ENCODE measurements at regions not wholly inside any gene's neighbourhood (a gene's known extent, or its start where the extent isn't known, plus 50 kb on each side); places are given as distances from the start of the nearest gene placed in this dataset.

DNA sequence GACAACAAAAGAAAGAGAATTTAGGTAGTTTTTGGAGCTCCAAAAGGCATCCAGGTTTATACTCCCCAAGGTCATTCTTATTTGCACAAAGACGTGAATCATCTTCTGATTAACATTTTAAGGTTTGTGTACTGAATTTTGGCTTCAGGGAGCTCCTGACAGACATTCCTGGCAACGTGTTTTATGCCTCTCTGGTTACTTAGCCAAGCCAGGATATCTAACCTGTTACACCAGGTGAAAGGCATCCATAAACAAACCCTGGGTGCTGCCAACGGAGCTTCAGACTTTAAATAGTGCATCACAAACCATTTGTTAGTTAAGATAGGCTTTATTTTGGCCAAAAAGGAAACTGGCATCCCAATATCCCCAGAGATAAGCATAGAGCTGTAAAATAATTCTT is 997.3 kb downstream of the ARAP2 start:
- no peak for DNase-seq

DNA sequence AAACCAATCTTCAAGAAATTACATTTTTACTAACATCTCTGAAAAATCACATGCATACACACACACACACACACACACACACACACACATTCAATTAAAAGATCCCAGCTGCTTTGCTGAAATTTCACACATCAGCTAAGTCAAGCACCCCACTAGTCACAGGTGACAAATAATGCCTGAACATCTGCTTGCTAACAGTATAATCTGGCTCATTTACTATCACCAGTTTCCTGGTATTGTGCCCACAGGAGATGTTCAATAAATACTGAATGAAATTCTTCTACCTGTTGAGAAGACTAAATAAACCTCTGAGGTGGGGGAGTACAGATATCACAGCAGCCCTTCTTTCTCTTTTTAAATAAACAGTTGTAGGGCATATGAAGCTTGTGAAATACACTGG is 994.0 kb downstream of the ARAP2 start:
- no peak for DNase-seq

DNA sequence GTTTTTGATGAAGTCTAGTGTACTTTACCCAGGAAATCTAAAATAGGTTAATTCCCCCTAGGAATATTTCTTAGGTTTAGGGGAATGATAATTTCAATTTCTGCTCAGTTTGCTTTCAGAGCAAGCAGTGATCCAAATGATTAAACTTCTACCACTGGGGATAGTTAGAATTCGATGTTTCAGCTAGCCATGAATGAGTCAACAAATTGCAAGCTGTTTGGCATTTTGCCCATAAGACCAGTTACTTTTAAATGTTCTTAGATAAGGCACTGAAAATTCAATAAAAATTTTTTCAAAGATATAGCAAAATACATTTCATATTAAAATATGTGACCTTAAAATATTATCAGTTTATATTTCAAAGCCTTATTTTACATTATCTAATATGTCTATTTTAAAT is 993.6 kb downstream of the ARAP2 start:
- DNase-seq, result no peak

DNA sequence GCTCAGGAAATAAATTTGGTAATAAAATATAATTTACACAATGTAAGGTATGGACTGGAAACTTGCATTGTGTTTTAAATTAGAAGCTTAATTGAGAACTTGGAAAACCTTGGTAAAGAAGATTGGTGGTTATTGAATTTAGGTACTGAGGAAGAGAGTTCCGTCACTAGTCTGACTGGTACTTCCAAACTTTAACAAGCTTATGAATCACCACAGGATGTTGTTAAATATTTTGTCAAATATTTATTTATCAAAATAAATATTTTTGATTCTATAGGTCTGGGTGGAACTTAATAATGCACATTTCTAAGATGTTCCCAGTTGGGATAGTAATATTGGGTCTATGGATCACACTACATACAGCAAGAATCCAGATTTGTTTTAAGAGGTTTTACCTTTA is 992.2 kb downstream of the ARAP2 start:
- DNase-seq, result no peak

DNA sequence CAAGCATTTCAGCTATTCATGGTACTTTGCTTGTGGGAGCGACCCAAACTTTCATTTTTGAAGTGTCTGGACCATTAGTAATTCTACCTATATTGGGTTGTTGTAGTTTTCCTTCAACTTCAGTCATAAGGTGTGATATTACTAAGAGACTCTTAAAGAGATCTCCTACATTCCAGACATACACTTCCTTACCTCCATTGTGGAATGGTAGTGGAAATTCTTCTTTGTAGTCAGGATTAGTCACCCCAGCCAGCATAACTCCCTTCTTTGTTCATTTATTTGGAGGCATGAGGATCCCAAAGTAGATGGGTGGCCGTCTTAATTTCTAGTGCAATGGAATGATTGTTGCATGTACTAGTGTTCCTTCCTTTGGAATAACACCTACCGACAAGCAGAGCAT is 991.4 kb downstream of the ARAP2 start:
- DNase-seq, result no peak

DNA sequence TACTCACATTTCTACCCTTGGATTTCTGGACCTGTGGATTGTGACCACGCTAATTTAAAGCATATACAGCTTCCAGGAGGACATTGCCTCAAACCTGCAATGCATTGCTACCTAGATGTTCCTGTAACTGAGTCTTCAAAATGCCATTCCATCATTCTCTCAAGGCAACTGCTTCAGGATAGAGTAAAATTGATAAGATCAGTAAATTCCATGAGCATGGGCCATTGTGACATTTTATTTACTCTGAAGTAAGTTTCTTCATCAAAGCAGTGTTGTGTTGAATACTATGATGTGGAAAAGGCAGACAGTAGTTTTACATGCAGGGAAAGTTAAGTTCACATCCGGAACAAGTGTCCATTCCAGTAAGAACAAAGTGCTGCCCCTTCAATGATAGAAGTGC is 991.0 kb downstream of the ARAP2 start:
- no peak for DNase-seq

DNA sequence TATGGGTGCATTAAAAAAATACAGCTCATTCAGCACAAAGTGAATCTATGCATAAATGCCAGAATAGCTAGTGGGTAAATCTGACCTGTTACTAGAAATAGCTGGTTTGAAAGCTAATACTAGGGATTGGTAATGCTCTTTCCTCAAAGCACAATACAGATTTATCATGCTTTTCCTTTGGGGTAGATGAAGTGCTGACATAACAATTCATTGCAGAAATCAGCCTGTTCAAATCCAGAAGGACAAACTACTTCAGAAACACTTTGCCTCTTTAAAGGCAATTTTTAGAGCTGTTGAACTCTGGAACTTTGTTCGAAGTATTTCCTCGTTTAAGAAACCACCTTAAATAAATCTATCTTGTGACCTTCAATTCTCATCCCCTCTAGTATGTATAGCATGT is 957.9 kb downstream of the ARAP2 start:
- no peak for DNase-seq

DNA sequence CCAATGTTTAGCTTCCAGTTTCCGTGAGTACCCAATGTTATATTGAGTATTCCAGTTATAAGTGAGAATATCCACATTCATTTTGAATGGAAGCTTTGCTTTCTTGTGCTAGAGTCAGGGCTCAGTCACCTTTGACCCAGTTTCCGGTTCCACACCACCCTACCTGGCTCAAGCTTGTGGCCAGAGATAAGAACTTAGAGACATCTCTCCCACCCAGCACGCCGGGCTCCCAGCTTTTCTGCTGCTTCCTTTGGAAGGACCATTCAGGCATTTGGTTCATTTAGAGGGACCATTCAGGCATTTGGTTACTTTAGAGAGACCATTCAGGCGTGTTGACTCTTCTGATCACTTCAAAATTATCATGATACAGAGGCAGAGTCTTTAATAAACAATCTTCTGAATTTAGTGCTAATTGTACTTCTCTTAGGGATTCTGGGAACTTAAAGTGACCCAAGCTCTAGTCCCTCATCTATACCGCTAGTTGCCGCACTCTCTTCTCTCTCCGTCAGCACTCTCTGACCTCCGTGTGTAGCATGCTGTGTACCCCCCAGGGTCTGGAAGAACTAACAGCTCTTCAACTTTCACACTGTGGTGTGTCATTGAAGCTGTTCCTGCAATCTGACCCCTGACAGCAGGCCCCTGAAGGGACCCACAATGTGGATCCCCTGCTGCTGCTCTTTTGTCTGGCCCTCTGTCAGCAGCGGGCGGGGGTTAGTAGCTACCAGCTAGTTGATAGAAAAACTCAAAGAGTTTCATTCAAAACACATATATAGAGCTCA is 943.1 kb downstream of the ARAP2 start:
- DNase-seq, result no peak

DNA sequence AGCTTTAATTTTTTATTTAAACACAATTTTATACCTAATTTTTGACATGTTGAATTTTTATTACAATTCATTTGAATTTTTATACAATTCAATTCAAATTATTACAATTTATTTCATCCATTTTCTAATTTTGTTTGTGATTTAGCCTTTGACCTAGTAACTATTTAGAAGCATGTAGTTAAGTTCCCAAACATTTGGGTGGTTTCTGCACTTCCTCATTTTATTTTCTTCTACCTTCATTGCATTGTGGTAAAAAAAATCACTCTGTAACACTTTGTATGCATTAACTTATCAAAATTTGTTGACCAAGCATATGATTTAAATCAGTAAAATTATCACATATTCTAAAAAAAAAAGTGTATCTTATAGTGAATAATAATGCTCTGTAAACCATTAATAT is 928.9 kb downstream of the ARAP2 start:
- no peak for DNase-seq

DNA sequence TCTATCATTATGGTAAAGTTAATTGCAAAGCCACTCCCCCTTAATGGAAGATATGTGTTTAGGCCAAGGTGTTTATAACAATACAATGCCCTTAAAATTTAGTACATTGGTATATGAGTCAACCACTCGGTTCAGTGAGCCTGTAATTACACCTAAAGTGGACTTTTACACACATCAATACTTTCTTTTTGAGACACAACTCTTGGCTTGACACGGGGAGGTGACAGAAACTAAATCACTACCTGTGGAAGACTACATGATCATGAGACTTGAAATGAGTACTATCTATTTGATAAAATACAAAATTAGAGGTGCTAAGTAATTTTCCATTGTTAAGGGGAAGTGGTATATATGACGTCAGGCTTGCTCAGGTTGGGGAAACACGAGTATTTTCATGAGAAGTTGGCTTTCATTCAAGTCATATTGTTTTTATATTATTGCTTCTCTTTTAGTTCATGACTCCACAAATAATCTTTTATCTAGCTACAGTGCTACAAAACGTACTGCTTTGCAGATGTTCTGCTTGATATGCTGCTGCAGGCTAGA is 918.3 kb downstream of the ARAP2 start:
- no peak for DNase-seq

DNA sequence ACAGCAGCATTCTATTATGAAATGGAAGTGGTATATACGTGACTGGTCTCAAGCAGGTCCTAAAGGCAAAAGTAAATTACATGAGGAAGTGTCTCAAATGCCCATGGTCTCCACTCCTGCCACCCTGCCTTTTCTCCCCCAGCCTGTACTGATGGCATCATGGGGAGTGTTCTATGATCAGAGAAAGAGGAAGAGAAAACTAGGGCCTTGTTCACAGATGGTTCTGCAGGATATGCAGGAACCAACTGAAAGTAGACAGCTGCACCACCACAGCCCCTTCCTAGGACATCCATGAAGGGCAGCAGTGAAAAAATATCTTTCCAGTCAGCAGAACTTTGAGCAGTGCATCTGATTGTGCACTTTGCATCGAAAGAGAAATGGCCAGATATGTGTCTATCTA is 901.5 kb downstream of the ARAP2 start:
- DNase-seq, result no peak

DNA sequence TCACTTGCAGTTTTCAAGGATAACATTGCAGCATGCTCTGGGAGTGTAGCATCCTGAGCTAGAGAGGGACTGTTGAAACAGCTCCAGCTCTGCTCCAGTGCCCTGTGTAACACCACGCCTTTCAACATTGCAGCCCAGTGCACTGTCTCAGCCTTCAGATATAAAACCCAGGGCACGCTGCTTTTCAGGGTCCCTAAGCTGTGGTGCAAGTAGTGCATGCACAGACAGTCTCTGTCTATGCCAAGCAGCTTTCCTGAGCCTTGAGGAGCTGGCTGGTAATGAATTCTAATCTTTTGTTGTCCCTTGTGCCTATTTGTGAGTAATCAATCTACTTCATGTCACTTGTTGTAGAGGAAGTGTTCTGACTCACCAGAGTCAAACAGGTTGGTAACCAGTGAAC is 897.0 kb downstream of the ARAP2 start:
- DNase-seq, result no peak

DNA sequence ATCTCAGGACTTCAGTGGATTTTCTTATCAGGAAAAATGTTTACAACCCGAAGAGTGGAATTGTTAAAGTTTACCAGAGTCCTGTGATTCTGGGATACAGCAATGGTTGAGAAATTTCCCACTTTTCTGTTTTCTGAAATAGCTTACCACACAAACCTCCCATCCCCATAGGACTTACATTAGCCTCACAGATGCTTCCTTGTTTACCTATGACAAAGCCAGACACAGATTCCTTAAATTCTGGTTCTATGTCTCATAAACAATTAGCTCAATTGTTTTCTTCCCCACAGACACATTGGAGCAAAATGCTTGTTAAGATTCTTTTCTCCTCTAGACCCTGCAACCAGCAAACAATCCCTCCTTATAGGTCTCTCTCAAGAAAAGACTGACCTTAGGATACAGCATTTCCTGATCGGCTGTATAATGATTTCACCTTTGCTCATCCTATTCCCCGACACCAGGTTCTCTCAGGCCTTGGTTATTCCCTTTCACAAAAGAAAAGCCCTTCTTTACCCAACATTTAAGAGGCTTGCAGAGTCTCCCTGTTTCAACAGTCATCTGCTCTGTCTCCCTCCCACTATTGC is 886.2 kb downstream of the ARAP2 start:
- DNase-seq, result no peak

DNA sequence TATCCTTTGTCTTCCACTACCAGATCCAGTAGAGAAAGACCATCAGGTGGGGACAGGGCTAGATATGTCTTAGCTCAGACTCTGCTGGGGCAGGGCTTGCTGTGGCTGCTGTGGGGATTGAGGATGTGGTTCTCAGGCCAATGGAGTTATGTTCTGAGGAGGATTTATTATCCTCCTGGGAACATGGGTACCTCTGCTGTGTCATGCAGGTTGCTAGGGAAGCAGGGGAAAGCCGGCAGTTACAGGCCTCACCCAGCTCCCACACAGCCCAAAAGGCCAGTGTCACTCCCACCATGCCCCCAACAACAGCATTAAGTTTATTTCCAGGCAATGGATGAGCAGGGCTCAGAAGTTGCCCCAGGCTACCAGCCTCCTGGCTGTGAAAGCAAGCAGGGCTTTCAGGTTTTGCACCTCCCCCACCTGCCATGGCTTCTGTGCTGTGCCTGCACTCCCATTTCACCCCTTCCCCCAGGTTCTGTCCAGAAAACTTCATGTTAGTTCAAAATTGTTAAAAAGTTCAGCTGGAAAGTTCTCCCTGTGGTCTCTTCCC is 879.9 kb downstream of the ARAP2 start:
- DNase-seq, result no peak

DNA sequence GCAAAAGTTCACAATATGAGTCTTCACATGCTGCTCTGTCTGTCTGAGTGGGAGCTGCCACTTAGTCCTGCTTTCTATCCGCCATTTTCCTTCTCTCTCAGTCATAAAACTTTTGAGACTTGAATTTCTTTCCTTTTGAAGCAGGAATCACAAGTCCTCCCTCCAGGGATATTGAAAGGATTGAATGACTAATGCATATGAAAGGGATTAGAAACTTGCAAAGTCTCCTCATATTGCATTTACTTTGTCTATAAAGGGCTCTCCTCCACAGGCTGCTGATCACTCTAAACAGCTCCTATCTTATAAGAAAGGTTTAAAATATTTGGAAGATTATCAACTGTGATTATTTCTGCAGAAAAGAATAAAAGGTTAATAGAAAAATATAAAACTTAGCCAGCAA is 879.1 kb downstream of the ARAP2 start:
- DNase-seq, result no peak

DNA sequence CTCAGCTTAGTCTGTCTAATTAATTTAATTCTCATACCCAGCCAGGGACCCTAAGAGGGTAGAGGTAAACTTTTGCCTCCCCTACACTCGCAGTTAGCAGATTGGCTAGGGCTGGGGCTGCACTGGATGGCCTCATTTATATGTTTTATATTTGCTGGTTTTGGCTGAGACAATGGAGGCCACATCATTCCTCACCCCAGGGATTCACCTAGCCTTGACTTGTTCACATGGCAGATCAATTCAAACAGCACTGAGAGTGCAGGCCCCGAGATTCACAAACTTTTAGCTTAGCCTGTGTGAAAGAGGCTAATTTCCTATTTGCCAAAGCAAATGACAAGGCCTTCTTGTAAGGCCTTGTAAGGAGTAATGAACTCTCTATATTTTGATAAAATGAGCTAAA is 844.4 kb downstream of the ARAP2 start:
- DNase-seq, result no peak

DNA sequence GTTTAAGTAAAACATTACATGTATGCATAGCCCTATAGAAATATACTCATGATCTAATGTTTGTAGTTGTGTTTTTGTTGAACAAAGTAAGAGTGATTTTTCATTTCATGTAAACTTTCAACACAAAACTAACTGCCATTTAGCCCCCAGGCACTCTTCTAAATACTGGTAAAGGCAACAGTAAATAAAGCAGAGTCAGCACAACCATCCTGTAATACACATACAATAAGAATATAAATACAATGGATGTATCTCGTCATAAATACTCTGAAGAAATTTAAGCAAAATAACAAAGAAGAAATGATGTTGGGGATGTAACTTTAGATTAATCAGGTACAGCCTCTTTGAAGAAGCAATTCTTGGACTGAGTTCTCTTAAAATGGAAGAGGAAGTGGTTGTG is 821.2 kb downstream of the ARAP2 start:
- DNase-seq, result no peak

DNA sequence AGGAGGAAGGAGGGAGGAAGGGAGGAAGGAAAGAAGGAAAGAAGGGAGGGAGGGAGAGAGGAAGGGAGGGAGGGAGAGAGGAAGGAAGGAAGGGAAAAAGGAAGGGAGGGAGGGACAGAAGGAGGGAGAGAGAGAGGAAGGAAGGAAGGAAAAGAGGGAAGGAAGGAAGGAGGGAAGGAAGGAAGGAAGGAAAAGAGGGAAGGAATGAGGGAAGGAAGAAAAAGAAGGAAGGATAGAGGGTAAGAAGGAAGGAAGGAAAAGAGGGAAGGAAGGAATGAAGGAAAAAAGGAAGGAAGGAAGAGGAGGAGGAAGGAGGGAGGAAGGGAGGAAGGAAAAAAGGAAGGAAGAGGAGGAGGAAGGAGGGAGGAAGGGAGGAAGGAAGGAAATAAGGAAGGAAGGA is 796.8 kb downstream of the ARAP2 start:
- DNase-seq, result no peak

DNA sequence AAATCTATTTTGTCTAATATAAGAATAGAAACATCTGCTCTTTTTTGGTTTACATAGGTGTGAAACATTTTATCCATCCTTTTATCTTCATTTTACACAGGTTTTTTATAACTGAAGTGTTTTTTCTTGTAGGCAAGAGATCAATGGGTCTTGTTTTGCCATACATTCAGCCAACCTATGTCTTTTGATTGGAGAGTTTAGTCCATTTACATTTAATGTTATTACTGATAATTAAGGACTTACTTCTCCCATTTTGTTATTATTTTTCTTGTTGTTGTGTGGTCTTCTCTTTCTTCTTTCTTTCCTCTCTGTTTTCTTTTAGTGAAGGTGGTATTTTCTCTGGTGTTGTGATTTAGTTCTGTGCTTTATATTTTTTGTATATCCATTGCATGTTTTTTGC is 785.3 kb downstream of the ARAP2 start:
- DNase-seq, result no peak

DNA sequence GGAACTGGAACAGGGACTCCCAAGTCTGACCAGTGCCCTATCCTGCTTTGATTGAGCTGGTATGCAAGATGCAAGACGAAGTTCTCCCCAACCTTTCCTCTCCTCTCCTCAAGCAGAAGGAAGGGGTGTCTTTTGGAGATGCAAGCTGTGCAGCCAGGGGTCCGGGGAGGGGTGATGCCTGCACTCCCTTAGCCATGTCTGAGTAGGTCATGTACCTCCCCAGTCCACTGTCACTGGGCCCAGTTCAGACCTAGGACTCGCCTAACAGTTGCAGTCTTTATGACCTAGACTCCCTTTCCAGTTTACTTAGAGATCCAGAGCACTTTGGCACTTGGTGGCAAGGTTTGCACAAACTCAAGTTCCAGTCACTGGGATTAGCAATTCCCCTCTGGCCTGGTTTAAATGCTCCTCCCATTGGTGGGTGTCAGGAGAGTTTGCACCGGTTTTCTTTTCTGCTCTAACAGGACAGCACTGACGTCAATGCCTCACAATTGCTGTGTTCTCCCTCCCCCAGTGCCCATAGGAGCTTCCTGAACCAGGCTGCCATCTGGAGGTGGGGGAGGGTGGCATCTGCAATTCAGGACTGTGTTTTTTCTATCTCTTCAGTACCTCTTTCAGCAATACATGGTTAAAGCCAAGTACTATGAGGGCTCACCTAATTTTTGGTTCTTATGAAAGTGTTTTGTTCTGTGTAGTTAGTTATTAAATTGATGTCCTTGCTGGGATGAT is 782.2 kb downstream of the ARAP2 start:
- no peak for DNase-seq

DNA sequence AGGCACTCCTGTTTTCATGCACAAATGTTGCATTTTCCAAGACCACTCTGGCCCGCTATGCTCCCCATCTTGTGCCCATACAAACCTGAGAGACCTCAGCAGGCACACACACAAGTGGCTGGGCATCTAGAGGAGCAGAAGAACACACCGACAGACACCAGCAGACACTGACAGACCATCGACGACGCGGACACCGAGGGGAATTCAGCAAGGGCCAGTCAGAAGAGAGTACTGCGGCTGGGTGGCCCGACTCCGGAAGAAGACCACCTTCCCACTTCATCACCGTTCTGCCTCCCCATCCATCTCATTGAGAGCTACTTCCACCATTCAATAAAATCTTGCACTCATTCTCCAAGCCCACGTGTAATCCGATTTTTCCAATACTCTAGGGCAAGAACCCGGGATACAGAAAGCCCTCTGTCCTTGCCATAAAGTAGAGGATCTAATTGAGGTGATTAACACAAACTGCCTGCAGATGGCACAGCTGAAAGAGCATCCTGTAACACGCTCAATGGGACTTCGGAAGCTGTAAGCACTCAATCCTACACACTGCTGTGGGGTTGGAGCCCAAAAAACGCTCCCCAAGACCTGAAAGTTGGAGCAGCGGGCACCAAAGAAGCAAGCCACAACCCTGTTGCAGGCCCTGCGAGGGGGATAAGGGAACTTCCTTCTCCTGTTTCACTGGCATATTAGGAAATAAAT is 780.9 kb downstream of the ARAP2 start:
- no peak for DNase-seq

DNA sequence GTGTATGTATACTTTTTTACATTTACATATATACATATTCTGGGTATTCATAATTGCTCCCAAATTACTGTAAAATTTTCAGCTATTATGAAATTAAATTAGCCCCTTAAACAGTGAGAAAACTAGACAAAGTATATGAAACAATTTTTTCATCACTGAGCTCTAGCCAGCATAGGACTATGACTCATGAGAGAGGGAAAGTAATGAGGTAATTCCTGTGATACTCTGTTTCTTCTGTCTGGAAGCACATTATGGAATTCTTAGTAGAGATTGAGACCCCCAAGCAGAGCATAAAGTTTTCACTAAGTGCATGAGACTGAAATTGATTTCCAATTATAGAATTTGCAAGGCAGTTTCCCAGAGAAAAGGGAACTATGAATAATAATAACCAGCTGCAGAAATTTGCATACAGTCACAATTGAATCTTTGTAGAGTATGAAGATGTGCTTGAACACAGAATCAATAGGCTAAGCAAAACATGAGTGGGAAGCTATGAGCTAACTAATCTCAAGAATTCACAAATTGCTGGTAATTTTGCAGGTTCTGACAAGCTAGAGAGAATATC is 779.3 kb downstream of the ARAP2 start:
- no peak for DNase-seq

DNA sequence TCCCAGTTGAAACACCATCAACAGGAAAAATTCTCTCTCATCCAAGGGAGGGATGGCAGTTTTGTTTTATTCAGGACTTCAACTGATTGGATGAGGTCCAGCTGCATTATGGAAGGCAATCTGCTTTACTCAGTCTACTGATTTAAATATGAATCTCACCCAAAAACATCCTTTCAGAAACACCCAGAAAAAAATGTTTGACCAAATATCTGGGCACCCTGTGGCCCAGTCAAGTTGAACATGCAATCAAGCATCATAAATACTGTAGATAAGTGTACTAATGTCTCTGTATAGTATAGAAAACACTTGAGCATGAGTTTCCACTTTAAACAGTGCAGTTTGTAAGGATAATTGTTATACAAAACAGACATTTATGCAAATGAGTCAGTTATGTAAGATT is 753.2 kb downstream of the ARAP2 start:
- no peak for DNase-seq
